SK-N-SH (cell line): ENCODE measurements at regions not wholly inside any gene's neighbourhood (a gene's known extent, or its start where the extent isn't known, plus 50 kb on each side); places are given as distances from the start of the nearest gene placed in this dataset.

Experiments used
- CTCF ChIA-PET: fragments of 300-600, 350-600 bp; formaldehyde crosslinking; extraction: SDS; loops from one replicate; lab custom pipeline; 2021; lab: Yijun Ruan, JAX
- POLR2A ChIA-PET: fragments of 350-600 bp; sonication (Branson Sonifier 250); formaldehyde crosslinking; extraction: SDS; loops from one replicate; lab custom pipeline; 2020; ENCODE audit warnings: antibody characterized with exemption, inconsistent platforms; lab: Yijun Ruan, JAX
- DNase-seq: peaks from one replicate; pipeline ENCODE4 v3.0.0; 2012
- H2AFZ ChIP-seq: fragments of 200-600 bp; sonication (generic); 2 replicates; pipeline ENCODE4 v1.8.1; 2016; ENCODE audit warnings: antibody characterized with exemption, mild to moderate bottlenecking, low read depth
- H3F3A ChIP-seq: fragments of 200-600 bp; sonication (generic); replicated peaks from 2 replicates; pipeline ENCODE3; 2016; ENCODE audit warnings: antibody characterized with exemption, mild to moderate bottlenecking; ENCODE audit not compliant: insufficient read depth
- H3K27ac ChIP-seq, 2 experiments: fragments of 200-500 bp in 1 of 2; fragments of 200-600 bp in 1 of 2; sonication (Bioruptor generic) in 1 of 2; sonication (generic), shearing (Covaris generic) in 1 of 2; 2 replicates each; pipeline versions ENCODE4 v1.5.1 to v1.6.1; 2014 to 2016; ENCODE audit warnings: low read depth in 2 of 2, inconsistent platforms in 1 of 2, low read length in 1 of 2, mild to moderate bottlenecking in 1 of 2, mixed read lengths in 1 of 2
- H3K27me3 ChIP-seq: fragments of 200-600 bp; sonication (generic), shearing (Covaris generic); 2 replicates; pipeline ENCODE4 v1.6.1; 2016; ENCODE audit warnings: mixed run types; ENCODE audit not compliant: insufficient read depth
- H3K36me3 ChIP-seq, 2 experiments: fragments of 200-500 bp in 1 of 2; fragments of 200-600 bp in 1 of 2; sonication (Bioruptor generic) in 1 of 2; sonication (generic) in 1 of 2; replicated peaks in 1 of 2; 2 replicates each; pipeline versions ENCODE3 to v1.5.1; 2014 to 2016; ENCODE audit warnings: low read length in 1 of 2, mild to moderate bottlenecking in 1 of 2; ENCODE audit not compliant: insufficient read depth in 2 of 2, control insufficient read depth in 1 of 2
- H3K4me1 ChIP-seq, 2 experiments: fragments of 200-500 bp in 1 of 2; fragments of 200-600 bp in 1 of 2; sonication (Bioruptor generic) in 1 of 2; sonication (generic), shearing (Covaris generic) in 1 of 2; 2 replicates each; pipeline versions ENCODE4 v1.5.1 to v1.6.1; 2014 to 2016; ENCODE audit warnings: low read depth in 1 of 2, low read length in 1 of 2, mixed run types in 1 of 2; ENCODE audit not compliant: insufficient read depth in 2 of 2, control insufficient read depth in 1 of 2
- H3K4me2 ChIP-seq: fragments of 200-600 bp; sonication (generic), shearing (Covaris generic); 2 replicates; pipeline ENCODE4 v1.6.1; 2017; ENCODE audit warnings: mixed run types
- H3K4me3 ChIP-seq, 2 experiments: fragments of 200-500 bp in 1 of 2; fragments of 200-600 bp in 1 of 2; sonication (Bioruptor generic) in 1 of 2; sonication (generic), shearing (Covaris generic) in 1 of 2; 2 replicates each; pipeline versions ENCODE4 v1.5.1 to v1.8.1; 2014 to 2016; ENCODE audit warnings: low read depth in 2 of 2, inconsistent platforms in 1 of 2, low read length in 1 of 2, mild to moderate bottlenecking in 1 of 2, mixed read lengths in 1 of 2, moderate library complexity in 1 of 2
- H3K79me2 ChIP-seq: fragments of 200-600 bp; sonication (generic); 2 replicates; pipeline ENCODE4 v1.8.1; 2017; ENCODE audit warnings: mild to moderate bottlenecking; ENCODE audit not compliant: insufficient read depth
- H3K9ac ChIP-seq: fragments of 200-600 bp; sonication (generic); 2 replicates; pipeline ENCODE4 v1.6.1; 2017; ENCODE audit warnings: mixed run types
- H3K9me2 ChIP-seq: fragments of 200-600 bp; sonication (generic); 2 replicates; pipeline ENCODE4 v1.6.1; 2017; ENCODE audit warnings: mixed run types
- H3K9me3 ChIP-seq: fragments of 200-600 bp; sonication (generic); 2 replicates; pipeline ENCODE4 v1.6.1; 2017; ENCODE audit warnings: mixed run types, mild to moderate bottlenecking, moderate library complexity
- H4K20me1 ChIP-seq: fragments of 200-600 bp; sonication (generic); 2 replicates; pipeline ENCODE4 v1.6.1; 2017; ENCODE audit warnings: mild to moderate bottlenecking, mixed run types; ENCODE audit not compliant: insufficient read depth
- CHD2 ChIP-seq: fragments of 150-350 bp; IDR thresholded peaks from 2 replicates; pipeline ENCODE4 v1.6.1; 2018; ENCODE audit warnings: low read length; ENCODE audit not compliant: partially characterized antibody
- CTCF ChIP-seq: fragments of 200-600 bp; sonication (generic); IDR thresholded peaks from 2 replicates; pipeline ENCODE4 v1.6.1; 2017; ENCODE audit warnings: antibody characterized with exemption, mild to moderate bottlenecking, moderate library complexity
- ELF1 ChIP-seq: IDR thresholded peaks from 2 replicates; pipeline ENCODE4 v1.4.0; 2012
- EZH2phosphoT487 ChIP-seq: fragments of 200-600 bp; sonication (generic); IDR thresholded peaks from 2 replicates; pipeline ENCODE4 v1.6.1; 2017; ENCODE audit warnings: low read depth, mixed run types, mild to moderate bottlenecking, antibody characterized with exemption, moderate library complexity, borderline replicate concordance
- FOSL2 ChIP-seq: IDR thresholded peaks from 2 replicates; pipeline ENCODE4 v1.4.0; 2012; ENCODE audit warnings: low read depth, mild to moderate bottlenecking, moderate library complexity, borderline replicate concordance
- FOXM1 ChIP-seq: IDR thresholded peaks from 2 replicates; pipeline ENCODE4 v1.4.0; 2012; ENCODE audit warnings: low read depth, mild to moderate bottlenecking
- GATA2 ChIP-seq: sonication (generic); formaldehyde crosslinking; IDR thresholded peaks from 2 replicates; pipeline ENCODE4 v1.5.0; 2020; ENCODE audit warnings: mild to moderate bottlenecking, missing genetic modification reagents
- JUND ChIP-seq: IDR thresholded peaks from 2 replicates; pipeline ENCODE4 v1.4.0; 2012
- NFIC ChIP-seq: IDR thresholded peaks from 2 replicates; pipeline ENCODE4 v1.4.0; 2012; ENCODE audit warnings: borderline replicate concordance
- POLR2AphosphoS5 ChIP-seq: IDR thresholded peaks from 2 replicates; pipeline ENCODE4 v1.6.1; 2012; ENCODE audit warnings: low read depth, low read length
- RAD21 ChIP-seq: IDR thresholded peaks from 2 replicates; pipeline ENCODE4 v1.6.1; 2012; ENCODE audit warnings: mild to moderate bottlenecking, low read length
- RCOR1 ChIP-seq: fragments of 150-350 bp; IDR thresholded peaks from 2 replicates; pipeline ENCODE4 v1.6.1; 2017; ENCODE audit warnings: antibody characterized with exemption, low read length
- REST ChIP-seq: IDR thresholded peaks from 2 replicates; pipeline ENCODE4 v1.6.1; 2012; ENCODE audit warnings: mild to moderate bottlenecking, low read depth, low read length, moderate library complexity
- RFX5 ChIP-seq: IDR thresholded peaks from 2 replicates; pipeline ENCODE4 v1.6.1; 2012; ENCODE audit warnings: mild to moderate bottlenecking, improper control_type of control experiment, low read length
- RXRA ChIP-seq: IDR thresholded peaks from 2 replicates; pipeline ENCODE4 v1.4.0; 2012; ENCODE audit warnings: low read depth, mild to moderate bottlenecking, borderline replicate concordance
- SMC3 ChIP-seq: IDR thresholded peaks from 2 replicates; pipeline ENCODE4 v1.6.1; 2012; ENCODE audit warnings: low read depth, low read length, improper control_type of control experiment
- TAF1 ChIP-seq: IDR thresholded peaks from 2 replicates; pipeline ENCODE4 v1.6.1; 2012; ENCODE audit warnings: low read depth, mild to moderate bottlenecking, low read length, moderate library complexity, borderline replicate concordance
- TCF12 ChIP-seq: IDR thresholded peaks from 2 replicates; pipeline ENCODE4 v1.4.0; 2012
- TEAD4 ChIP-seq: IDR thresholded peaks from 2 replicates; pipeline ENCODE4 v1.4.0; 2012; ENCODE audit warnings: mild to moderate bottlenecking, borderline replicate concordance; ENCODE audit not compliant: insufficient read depth
- USF1 ChIP-seq: IDR thresholded peaks from 2 replicates; pipeline ENCODE4 v1.4.0; 2012; ENCODE audit warnings: low read depth, borderline replicate concordance
- USF2 ChIP-seq: fragments of 150-350 bp; IDR thresholded peaks from 2 replicates; pipeline ENCODE4 v1.6.1; 2017; ENCODE audit warnings: antibody characterized with exemption, low read length, low read depth, borderline replicate concordance
- YY1 ChIP-seq: IDR thresholded peaks from 2 replicates; pipeline ENCODE4 v1.4.0; 2012; ENCODE audit warnings: low read depth, mild to moderate bottlenecking
- WGBS: methylation state at CpG from one replicate; pipeline ENCODE4 v1.1.6; 2017; ENCODE audit warnings: low lambda C conversion rate; 5-methylcytosine and 5-hydroxymethylcytosine counted together

GRCh38 chr4:35684755-35685154, 559.6 kb downstream of the ARAP2 start:
- H2AFZ ChIP-seq, result no peak overlapping the region
- TF ChIP-seq FOSL2 (no peak), SMC3 (no peak), FOXM1 (no peak), EZH2phosphoT487 (no peak), USF2 (no peak), TCF12 (no peak), RCOR1 (no peak), JUND (no peak), CTCF (no peak), YY1 (no peak), CHD2 (no peak), RXRA (no peak), TEAD4 (no peak), USF1 (no peak), GATA2 (CRISPR knock-in tag) (no peak), NFIC (no peak), RAD21 (no peak)
- no peaks in the 10 kb centered on the region for H3K9me2 ChIP-seq
- no peaks in the 10 kb centered on the region for H3K36me3 ChIP-seq
- 5% methylated on average over 1 of the region's 1 CpG for WGBS
- H3K4me3 ChIP-seq, result no peak overlapping the region
- H3F3A ChIP-seq, result no peaks in the 10 kb centered on the region
- CTCF ChIA-PET, result no interaction called here
- no peak overlapping the region for H3K4me2 ChIP-seq
- no peaks in the 10 kb centered on the region for H3K27me3 ChIP-seq
- DNase-seq, result no peak
- POLR2A ChIA-PET, result no interaction called here
- H3K4me1 ChIP-seq, result no peaks in the 10 kb centered on the region
- no peaks in the 10 kb centered on the region for H3K79me2 ChIP-seq
- no peak overlapping the region for H3K27ac ChIP-seq
- H4K20me1 ChIP-seq, result no peaks in the 10 kb centered on the region
- H3K9ac ChIP-seq, result no peak overlapping the region
- H3K9me3 ChIP-seq, result no peaks in the 10 kb centered on the region

GRCh38 chr4:35689870-35690269, 554.4 kb downstream of the ARAP2 start:
- Histone ChIP-seq H3K27ac (no peak overlapping the region), H3K27me3 (no peaks in the 10 kb centered on the region), H3K9ac (no peak overlapping the region), H3K9me3 (no peaks in the 10 kb centered on the region), H3K4me3 (no peak overlapping the region), H3K79me2 (no peaks in the 10 kb centered on the region), H3K9me2 (no peaks in the 10 kb centered on the region), H3K4me2 (no peak overlapping the region), H3K4me1 (no peaks in the 10 kb centered on the region), H4K20me1 (no peaks in the 10 kb centered on the region), H3K36me3 (no peaks in the 10 kb centered on the region), H2AFZ (no peak overlapping the region), H3F3A (no peaks in the 10 kb centered on the region)
- POLR2A ChIA-PET, result no interaction called here
- no peak for DNase-seq
- WGBS, result 0% methylated on average over 1 of the region's 1 CpG
- CTCF ChIA-PET, result no interaction called here
- TF ChIP-seq TCF12 (no peak), REST (no peak), TAF1 (no peak), POLR2AphosphoS5 (no peak), RFX5 (no peak), CHD2 (no peak), RAD21 (no peak), ELF1 (no peak), USF2 (no peak), USF1 (no peak)
